Esophagus squamous epithelium (tissue), 4 donors: ENCODE measurements at regions not wholly inside any gene's neighbourhood (a gene's known extent, or its start where the extent isn't known, plus 50 kb on each side); places are given as distances from the start of the nearest gene placed in this dataset.

Source experiments
- POLR2A ChIP-seq, 4 donors: fragments of 450-650 bp; IDR thresholded peaks; one replicate each; pipeline ENCODE4 v1.6.1; 2017; ENCODE audit warnings: antibody characterized with exemption in 4 of 4, mild to moderate bottlenecking in 4 of 4, moderate library complexity in 3 of 4
- TF ChIP-seq, protein P1 (sequence below), 6 experiments: fragments of 450-650 bp in 4 of 6; fragments of 200-600 bp in 2 of 6; sonication (generic) in 2 of 6; IDR thresholded peaks; one replicate each; pipeline ENCODE4 v1.5.1; 2016 to 2019; ENCODE audit warnings: antibody characterized with exemption in 6 of 6, mild to moderate bottlenecking in 4 of 6, moderate library complexity in 4 of 6

DNA sequence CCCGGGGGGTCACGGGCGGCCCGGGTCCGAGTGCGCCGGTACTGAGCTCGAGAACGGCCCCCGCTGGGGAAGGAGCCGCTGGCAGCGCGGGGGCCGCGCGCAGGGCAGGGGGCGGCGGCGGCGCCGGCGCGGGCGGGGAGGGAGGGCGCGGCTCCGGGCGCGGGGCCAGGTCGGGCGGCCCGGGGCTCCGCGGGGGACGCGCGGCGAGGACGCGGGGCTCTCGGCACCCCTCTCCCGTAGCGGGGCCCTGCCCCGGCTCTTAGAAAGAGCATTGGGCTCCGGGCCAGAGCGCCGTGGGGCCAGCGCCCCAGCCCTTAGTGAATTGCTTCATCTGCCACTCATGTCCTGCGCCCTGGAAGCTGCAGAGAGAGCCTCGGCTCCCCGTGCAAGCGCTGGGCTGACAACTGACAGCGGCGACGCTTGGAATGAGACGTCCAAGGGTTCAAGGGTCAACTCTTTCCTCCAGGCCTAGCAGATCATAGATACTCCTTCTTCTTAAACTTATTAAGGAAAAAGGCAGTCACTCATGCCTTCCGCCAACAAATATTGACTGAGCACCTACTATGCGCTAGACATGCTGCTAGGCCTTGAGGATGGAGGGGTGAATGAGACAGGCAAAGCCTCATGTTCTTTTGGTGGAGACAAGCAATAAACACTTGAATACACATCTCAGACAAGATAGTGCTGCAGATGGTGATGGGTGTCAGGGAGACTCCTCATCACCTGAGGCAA, 140.8 kb downstream of the SMAD6 start:
- TF ChIP-seq, protein P1, sequence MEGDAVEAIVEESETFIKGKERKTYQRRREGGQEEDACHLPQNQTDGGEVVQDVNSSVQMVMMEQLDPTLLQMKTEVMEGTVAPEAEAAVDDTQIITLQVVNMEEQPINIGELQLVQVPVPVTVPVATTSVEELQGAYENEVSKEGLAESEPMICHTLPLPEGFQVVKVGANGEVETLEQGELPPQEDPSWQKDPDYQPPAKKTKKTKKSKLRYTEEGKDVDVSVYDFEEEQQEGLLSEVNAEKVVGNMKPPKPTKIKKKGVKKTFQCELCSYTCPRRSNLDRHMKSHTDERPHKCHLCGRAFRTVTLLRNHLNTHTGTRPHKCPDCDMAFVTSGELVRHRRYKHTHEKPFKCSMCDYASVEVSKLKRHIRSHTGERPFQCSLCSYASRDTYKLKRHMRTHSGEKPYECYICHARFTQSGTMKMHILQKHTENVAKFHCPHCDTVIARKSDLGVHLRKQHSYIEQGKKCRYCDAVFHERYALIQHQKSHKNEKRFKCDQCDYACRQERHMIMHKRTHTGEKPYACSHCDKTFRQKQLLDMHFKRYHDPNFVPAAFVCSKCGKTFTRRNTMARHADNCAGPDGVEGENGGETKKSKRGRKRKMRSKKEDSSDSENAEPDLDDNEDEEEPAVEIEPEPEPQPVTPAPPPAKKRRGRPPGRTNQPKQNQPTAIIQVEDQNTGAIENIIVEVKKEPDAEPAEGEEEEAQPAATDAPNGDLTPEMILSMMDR (IDR thresholded peaks at IDR 0.05), result no peak
- TF ChIP-seq POLR2A (IDR thresholded peaks at IDR 0.05), result no peak
